Fibroblast of peridontal ligament (primary cell): ENCODE measurements at regions not wholly inside any gene's neighbourhood (a gene's known extent, or its start where the extent isn't known, plus 50 kb on each side); places are given as distances from the start of the nearest gene placed in this dataset.

ENCODE experiments used
- DNase-seq: peaks from one replicate; pipeline ENCODE4 v3.0.0-alpha.2; 2010; ENCODE audit errors: extremely low read depth

DNA sequence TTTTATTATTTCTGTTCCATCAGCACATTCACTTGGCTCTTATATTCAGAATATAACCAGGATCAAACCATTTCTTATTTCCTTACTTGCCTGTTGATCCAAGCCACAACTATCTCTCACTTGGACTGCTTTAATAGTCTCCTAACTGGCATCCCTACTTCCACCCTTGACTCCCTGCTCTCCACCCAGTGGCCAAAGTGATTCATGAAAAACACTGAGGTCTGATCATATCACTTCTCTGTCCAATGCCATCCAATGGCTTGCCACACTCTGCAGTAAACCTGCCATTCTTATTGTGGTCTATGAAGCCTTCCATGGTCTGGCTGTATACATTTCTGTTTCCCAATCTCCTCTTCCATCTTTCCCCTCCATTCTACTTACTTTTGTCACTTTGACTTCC, 576.1 kb downstream of the PDCD6IP start:
- no peak for DNase-seq

GRCh38 chr3:34376691-34377090, 578.3 kb downstream of the PDCD6IP start:
- DNase-seq, result no peak

DNA sequence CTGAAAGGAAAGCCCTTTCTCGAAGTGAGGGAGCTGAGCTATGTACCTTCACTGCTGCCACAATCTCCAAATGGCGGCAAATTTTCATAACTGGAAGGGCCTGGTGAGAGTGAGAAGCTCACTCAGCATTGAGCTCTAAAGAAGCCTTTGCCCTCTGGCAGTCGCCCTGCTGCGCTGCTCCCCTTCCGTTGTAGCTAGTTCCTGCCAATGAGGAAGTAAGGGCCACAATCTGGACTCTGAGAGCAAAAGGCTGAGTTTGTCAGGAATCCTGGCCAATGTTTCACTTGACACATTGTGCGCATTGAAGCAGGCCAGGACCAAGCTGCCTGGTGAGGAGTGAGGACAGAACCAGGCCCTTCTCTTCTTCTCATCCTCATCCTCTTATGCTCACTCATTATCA, 579.5 kb downstream of the PDCD6IP start:
- no peak for DNase-seq

- no peak for DNase-seq
These were observed 582.8 kb downstream of the PDCD6IP start for GRCh38 chr3:34381243-34381642.

DNA sequence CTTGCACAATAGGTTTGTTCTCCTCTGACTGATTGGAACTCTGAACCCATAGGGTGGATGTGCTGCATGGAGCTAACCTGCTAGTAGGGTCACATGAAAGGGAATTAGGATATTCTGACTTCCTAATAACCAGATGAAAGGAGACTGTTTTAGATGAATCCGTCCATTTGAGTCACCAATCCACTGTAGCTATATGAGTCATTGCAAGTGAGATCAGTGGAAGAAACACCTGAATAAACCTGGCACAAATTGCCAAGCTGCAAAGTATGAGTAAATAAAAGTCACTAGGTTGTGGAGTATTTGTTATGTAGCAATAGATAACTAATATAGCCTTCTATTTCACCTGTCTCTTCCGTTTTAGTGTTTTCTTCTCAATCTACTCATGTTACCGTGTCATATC, 584.4 kb downstream of the PDCD6IP start:
- DNase-seq, result no peak

- no peak for DNase-seq
These were observed 587.9 kb downstream of the PDCD6IP start for GRCh38 chr3:34386309-34386708.

- no peak for DNase-seq
These were observed 589.6 kb downstream of the PDCD6IP start for GRCh38 chr3:34387826-34388564.

- no peak for DNase-seq
These were observed 590.4 kb downstream of the PDCD6IP start for GRCh38 chr3:34388830-34389229.

DNA sequence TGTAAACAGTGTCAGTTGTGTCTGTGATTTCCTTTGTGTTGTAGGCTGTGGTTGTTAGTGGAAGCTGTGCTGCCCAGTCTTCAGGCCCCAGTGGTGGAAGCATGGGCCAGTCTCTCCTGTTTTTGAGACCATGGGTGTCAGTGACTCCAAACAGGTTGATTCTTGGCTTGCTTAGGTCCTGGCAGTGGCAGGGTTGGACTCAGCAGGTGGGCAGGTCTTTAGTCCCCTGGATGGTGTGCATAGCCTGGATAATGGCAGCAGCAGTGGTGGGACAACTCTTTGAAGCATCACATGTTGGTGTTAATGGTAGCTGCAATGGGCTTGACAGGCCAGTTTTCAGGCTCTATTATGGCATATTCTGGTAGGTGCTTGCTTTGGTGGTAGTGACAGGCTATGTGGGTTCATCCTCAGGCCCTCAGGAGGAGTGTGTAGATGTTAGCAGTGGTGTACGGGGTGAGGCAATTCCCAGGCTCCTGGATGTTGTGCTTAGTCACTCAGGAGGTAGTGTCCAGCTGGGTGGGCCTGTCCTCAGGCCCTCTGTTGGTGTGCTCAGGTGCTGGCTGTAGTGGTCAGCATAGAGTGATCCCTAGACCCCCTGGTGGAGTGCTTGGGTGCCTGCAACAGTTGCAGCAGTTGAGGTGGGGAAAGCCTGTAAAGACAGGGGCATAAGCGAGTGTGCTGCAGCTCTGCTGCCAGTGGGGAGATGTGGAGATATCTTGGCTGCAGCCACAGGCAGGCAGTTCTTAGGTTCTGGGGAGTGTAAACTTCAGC, 596.7 kb downstream of the PDCD6IP start:
- no peak for DNase-seq

DNA sequence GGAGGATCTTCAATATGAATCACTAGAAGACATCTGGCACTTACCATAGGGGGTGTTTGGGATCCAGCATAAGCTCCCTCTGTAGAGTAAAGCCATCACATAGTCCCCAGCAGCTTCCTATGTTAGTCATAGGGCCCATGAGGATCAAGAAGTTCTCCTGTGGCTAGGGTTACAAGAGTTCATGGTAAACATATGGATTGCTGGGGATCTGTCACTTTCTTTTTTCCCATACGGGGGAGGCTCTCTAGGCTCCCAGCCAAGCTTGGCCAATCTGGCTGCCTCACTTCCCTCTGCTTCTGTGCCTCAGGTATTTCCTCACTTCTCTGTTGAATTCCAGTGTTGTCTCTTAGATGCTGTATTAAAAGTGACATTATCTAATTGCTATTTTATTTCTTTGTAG, 597.9 kb downstream of the PDCD6IP start:
- no peak for DNase-seq

DNA sequence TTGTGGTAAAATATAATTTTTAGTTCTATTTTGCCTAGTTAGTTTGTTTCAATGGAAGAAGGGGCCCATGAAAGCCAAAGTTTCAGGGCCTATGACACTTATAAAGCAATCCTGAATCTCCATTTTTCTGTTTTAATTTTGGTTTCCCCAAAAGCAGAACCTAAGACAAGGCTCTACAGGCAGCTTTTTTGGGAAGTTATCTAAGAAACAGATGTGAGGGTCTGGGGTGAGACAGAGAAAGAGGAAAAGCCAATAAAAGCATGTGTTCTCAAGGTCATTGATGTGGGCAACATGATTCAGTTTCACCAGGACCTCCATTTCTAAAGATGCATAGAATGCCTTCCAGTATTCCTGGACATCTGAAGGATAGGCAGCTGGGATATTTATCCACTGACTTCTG, 598.5 kb downstream of the PDCD6IP start:
- no peak for DNase-seq

- DNase-seq, result no peak
These were observed 601.0 kb downstream of the PDCD6IP start for GRCh38 chr3:34399401-34399800.

GRCh38 chr3:34405159-34405558, 606.7 kb downstream of the PDCD6IP start:
- no peak for DNase-seq

DNA sequence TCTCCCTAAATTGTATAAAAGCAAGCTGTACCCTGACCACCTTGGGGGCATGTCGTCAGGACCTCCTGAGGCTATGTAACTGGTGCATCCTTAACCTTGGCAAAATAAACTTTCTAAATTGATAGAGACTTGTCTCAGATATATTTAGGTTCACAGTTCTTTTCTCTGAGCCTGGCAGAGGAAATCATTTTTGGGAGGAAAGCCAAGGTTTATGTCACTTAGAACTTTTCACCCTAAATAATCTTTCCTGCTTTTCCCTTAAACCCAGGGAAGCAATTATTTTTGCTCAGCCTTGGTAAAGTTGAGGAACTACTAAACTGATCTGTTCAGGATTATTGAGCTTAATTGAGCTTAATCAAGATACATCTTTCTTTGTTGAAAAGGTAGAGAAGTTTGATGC, 608.9 kb downstream of the PDCD6IP start:
- no peak for DNase-seq

DNA sequence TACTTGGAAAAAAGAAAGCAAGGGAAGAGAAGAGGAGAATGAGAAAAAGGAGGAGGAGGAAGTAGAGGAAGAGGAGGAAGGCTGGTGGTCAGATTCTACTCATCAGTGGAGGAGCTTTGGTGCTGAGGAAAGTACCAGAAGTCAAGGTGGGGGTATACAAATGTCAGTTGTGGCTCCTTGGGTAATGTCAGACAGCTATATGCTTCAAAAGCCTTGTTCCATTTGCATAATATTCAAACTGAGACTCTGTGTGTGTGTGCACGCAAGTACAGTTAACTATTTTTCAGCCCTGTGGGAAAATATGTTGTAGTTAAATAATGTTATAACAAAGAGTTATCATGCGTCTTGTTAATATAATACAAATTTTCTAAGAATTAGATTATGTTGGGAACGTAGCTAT, 609.7 kb downstream of the PDCD6IP start:
- DNase-seq, result no peak

DNA sequence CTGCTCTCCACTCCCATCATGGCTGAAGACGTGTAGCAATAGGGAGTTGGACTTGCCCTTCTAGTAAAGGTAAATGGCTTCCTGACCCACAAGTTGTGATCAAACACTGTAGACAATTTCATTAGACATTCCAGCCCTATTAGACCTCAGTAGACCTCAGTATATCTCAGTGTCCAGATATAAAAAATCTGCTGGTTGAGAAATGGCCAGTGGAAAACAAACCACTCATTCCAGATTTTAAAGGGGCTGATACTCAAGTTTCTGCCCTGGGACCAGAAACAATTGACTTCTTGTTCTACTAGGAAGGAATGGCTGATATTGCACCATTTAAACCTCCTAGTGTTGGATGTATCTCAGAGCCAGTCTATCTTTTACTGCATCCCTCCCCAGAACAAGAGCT, 613.2 kb downstream of the PDCD6IP start:
- no peak for DNase-seq

DNA sequence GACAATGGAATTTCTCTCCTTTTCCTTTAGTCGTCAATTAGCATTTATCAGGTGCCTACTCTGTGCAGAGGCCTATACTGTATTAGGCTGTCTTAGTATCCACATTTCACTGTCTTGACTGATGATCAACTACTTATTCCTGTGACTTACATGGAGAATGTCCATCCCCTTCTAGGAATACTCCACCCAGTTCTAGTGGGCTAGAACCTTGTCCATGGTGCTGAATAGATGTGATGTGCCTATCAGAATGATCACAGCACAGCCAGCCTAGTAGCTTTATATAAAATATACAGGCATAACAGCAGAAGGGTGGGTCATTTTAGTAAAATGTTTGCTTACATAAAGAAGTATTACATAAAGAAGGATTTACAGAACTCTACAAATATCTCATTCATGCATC, 621.4 kb downstream of the PDCD6IP start:
- DNase-seq, result no peak

GRCh38 chr3:34421762-34422161, 623.3 kb downstream of the PDCD6IP start:
- DNase-seq, result no peak

- DNase-seq, result no peak
These were observed 641.4 kb downstream of the PDCD6IP start for GRCh38 chr3:34439796-34440195.

DNA sequence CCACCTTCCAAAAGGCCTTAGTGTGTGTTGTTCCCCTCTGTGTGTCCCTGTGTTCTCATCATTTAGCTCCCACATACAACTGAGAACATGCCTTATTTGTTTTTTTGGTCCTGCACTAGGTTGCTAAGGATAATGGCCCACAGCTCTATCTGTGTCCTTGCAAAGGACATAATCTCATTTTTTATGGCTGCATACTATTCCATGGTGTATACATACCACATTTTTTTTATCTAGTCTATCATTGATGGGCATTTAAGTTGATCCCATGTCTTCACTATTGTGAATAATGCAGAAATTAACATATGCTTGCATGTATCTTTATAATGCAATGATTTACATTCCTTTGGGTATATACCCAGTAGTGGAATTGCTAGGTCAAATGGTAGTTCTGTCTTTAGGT, 645.7 kb downstream of the PDCD6IP start:
- DNase-seq, result no peak

DNA sequence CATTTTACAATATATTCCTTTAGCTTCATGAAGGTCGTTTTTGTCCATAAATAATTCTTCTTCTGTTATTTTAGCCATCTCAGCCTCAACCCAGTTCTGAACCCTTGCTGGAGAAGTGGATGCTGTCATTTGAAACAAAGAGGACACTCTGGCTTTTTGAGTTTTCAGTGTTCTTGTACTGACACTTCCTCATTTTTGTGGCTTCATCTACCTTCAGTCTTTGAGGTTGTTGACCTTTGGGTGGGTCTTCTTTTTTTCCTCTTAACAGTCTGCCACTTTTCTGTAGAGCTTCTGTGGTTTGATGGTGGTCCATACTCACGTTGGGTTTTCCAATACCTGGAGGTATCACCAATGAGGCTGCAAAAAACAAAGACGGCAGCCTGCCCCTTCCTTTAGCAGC, 650.9 kb downstream of the PDCD6IP start:
- DNase-seq, result no peak

- no peak for DNase-seq
These were observed 665.0 kb downstream of the PDCD6IP start for GRCh38 chr3:34463414-34463813.

- DNase-seq, result no peak
These were observed 666.2 kb downstream of the PDCD6IP start for GRCh38 chr3:34464646-34465045.

DNA sequence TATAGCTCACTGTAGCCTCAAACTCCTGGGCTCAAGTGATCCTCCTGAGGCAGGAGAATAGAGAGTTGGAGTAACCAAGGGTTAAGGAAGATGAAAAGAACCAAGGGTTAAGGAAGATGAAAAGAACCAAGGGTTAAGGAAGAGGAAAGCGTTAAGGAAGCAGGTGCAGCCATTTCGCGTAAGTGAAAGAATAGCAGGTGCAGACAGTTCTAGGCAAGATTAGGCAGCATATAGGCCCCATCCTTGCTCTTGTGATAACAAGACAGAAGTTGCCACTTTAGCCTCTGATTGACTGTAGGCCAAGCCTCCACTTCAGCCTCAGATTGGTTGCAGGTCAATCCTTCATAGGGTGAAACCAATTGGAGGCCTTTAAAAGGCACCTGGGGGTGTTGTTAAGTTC, 677.4 kb downstream of the PDCD6IP start:
- DNase-seq, result no peak
